MM.1S (cell line): ENCODE measurements at regions not wholly inside any gene's neighbourhood (a gene's known extent, or its start where the extent isn't known, plus 50 kb on each side); places are given as distances from the start of the nearest gene placed in this dataset.

ENCODE experiments used
- DNase-seq: peaks from one replicate; pipeline ENCODE4 v3.0.0-alpha.2; 2015
- H2AFZ ChIP-seq: fragments of 300-600 bp; sonication (generic); 2 replicates; pipeline ENCODE4 v1.6.0; 2016; ENCODE audit warnings: antibody characterized with exemption, low read length
- H3F3A ChIP-seq: fragments of 300-600 bp; sonication (generic); 2 replicates; pipeline ENCODE4 v1.6.1; 2016; ENCODE audit warnings: mild to moderate bottlenecking, antibody characterized with exemption, low read length, moderate library complexity, mixed read lengths; ENCODE audit not compliant: insufficient read depth
- H3K27ac ChIP-seq: fragments of 300-600 bp; sonication (generic); 2 replicates; pipeline ENCODE4 v1.5.1; 2016; ENCODE audit warnings: mild to moderate bottlenecking, low read length
- H3K27me3 ChIP-seq: fragments of 300-600 bp; sonication (generic); replicated peaks from 2 replicates; pipeline ENCODE4 v1.6.0; 2016; ENCODE audit warnings: low read length; ENCODE audit not compliant: insufficient read depth
- H3K36me3 ChIP-seq: fragments of 300-600 bp; sonication (generic); replicated peaks from 2 replicates; pipeline ENCODE4 v1.6.1; 2016; ENCODE audit warnings: mild to moderate bottlenecking, low read length, mixed read lengths; ENCODE audit not compliant: insufficient read depth
- H3K4me1 ChIP-seq: fragments of 300-600 bp; sonication (generic); 2 replicates; pipeline ENCODE4 v1.6.1; 2016; ENCODE audit warnings: low read length, mixed read lengths
- H3K4me2 ChIP-seq: fragments of 300-600 bp; sonication (generic); 2 replicates; pipeline ENCODE4 v1.6.0; 2016; ENCODE audit warnings: low read depth, low read length
- H3K4me3 ChIP-seq: fragments of 300-600 bp; sonication (generic); 2 replicates; pipeline ENCODE4 v1.5.1; 2016; ENCODE audit warnings: low read length, mixed read lengths
- H3K79me2 ChIP-seq: fragments of 300-600 bp; sonication (generic); 2 replicates; pipeline ENCODE4 v1.6.1; 2016; ENCODE audit warnings: mixed run types, low read length, mixed read lengths
- H3K9ac ChIP-seq: fragments of 300-600 bp; sonication (generic); 2 replicates; pipeline ENCODE4 v1.6.1; 2016; ENCODE audit warnings: low read length, mixed read lengths
- H3K9me2 ChIP-seq: fragments of 300-600 bp; sonication (generic); replicated peaks from 2 replicates; pipeline ENCODE4 v1.6.1; 2016; ENCODE audit warnings: mild to moderate bottlenecking, low read length, mixed read lengths; ENCODE audit not compliant: insufficient read depth
- H3K9me3 ChIP-seq: fragments of 300-600 bp; sonication (generic); replicated peaks from 2 replicates; pipeline ENCODE4 v1.6.1; 2016; ENCODE audit warnings: mild to moderate bottlenecking, low read length, mixed read lengths; ENCODE audit not compliant: insufficient read depth
- H4K20me1 ChIP-seq: fragments of 300-600 bp; sonication (generic); 2 replicates; pipeline ENCODE4 v1.6.1; 2016; ENCODE audit warnings: mild to moderate bottlenecking, low read length, moderate library complexity, mixed read lengths; ENCODE audit not compliant: insufficient read depth
- EZH2 ChIP-seq: fragments of 300-600 bp; sonication (generic); optimal IDR thresholded peaks from 2 replicates; pipeline ENCODE3; 2017; ENCODE audit warnings: low read depth, mild to moderate bottlenecking, antibody characterized with exemption, low read length, mixed read lengths
- EZH2phosphoT487 ChIP-seq: fragments of 300-600 bp; sonication (generic); IDR thresholded peaks from 2 replicates; pipeline ENCODE4 v1.6.1; 2018; ENCODE audit warnings: antibody characterized with exemption, low read length
- TF ChIP-seq, protein P1 (sequence below): fragments of 300-600 bp; sonication (generic); IDR thresholded peaks from 2 replicates; pipeline ENCODE4 v1.5.1; 2016; ENCODE audit warnings: antibody characterized with exemption, low read length, mixed read lengths

DNA sequence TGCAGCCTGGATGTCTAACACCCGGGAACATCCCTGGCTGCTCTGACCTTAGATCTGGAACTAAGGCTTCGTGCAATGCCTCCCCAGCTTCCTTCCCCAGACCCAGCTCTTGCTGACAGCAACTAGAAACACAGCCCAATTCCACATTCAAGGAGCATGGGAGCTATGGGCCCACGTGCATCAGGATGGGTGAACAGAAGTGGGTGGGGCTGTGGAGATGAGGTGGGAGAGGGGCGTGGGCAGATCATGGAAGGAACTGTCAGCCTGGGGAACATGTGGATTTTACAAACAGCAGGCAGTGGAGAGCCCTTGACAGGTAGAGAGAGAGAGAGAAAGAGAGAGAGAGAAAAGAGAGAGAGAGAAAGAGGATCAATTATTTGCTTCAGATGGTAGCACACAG, 231.6 kb downstream of the MATN1 start:
- Histone ChIP-seq H4K20me1 (no peaks in the 10 kb centered on the region), H3K9me3 (no peaks in the 10 kb centered on the region), H3K27me3 (peaks cover 50% of the 10 kb centered on the region), H3K9ac (no peak overlapping the region), H3K4me3 (no peak overlapping the region), H3K27ac (no peak overlapping the region), H3K4me1 (no peaks in the 10 kb centered on the region), H3K36me3 (no peaks in the 10 kb centered on the region), H2AFZ (no peak overlapping the region), H3F3A (no peaks in the 10 kb centered on the region), H3K4me2 (no peak overlapping the region), H3K9me2 (no peaks in the 10 kb centered on the region), H3K79me2 (no peaks in the 10 kb centered on the region)
- TF ChIP-seq EZH2phosphoT487 (no peak), EZH2 (no peak)
- DNase-seq = no peak

DNA sequence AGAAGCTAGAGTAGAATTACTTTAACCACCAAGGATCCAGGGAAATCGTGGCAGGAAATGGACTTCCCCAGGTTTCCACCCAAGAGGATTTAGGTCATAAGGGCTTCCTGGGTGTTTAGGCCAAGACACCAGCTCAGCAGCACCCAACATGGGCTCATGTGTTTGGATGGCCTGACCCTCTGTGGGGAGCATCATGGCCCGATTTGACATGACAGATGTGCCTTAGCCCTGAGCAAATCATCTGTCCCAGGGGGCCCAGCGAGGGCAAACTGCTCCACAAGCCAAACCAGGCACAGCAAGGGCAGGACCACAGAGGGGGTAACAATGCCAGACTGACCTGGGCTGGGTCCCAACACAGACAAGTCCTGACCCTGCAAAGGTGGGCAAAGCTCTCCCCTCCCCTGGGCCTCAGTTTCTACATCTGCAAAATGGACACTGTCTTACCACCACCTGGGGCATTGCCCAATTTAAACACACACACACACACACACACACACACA, 232.8 kb downstream of the MATN1 start:
- no peaks in the 10 kb centered on the region for H3F3A ChIP-seq
- DNase-seq = no peak
- H3K4me1 ChIP-seq = no peaks in the 10 kb centered on the region
- H3K36me3 ChIP-seq = no peaks in the 10 kb centered on the region
- H3K9ac ChIP-seq = no peak overlapping the region
- no peak overlapping the region for H3K4me3 ChIP-seq
- H3K9me2 ChIP-seq = no peaks in the 10 kb centered on the region
- H2AFZ ChIP-seq = no peak overlapping the region
- H3K27ac ChIP-seq = no peak overlapping the region
- no peak overlapping the region for H3K4me2 ChIP-seq
- H3K27me3 ChIP-seq = peaks cover 61% of the 10 kb centered on the region
- no peaks in the 10 kb centered on the region for H3K9me3 ChIP-seq
- H3K79me2 ChIP-seq = no peaks in the 10 kb centered on the region
- H4K20me1 ChIP-seq = no peaks in the 10 kb centered on the region
- TF ChIP-seq, protein P1, sequence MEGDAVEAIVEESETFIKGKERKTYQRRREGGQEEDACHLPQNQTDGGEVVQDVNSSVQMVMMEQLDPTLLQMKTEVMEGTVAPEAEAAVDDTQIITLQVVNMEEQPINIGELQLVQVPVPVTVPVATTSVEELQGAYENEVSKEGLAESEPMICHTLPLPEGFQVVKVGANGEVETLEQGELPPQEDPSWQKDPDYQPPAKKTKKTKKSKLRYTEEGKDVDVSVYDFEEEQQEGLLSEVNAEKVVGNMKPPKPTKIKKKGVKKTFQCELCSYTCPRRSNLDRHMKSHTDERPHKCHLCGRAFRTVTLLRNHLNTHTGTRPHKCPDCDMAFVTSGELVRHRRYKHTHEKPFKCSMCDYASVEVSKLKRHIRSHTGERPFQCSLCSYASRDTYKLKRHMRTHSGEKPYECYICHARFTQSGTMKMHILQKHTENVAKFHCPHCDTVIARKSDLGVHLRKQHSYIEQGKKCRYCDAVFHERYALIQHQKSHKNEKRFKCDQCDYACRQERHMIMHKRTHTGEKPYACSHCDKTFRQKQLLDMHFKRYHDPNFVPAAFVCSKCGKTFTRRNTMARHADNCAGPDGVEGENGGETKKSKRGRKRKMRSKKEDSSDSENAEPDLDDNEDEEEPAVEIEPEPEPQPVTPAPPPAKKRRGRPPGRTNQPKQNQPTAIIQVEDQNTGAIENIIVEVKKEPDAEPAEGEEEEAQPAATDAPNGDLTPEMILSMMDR = no peak
- TF ChIP-seq EZH2phosphoT487 (no peak), EZH2 (no peak)

DNA sequence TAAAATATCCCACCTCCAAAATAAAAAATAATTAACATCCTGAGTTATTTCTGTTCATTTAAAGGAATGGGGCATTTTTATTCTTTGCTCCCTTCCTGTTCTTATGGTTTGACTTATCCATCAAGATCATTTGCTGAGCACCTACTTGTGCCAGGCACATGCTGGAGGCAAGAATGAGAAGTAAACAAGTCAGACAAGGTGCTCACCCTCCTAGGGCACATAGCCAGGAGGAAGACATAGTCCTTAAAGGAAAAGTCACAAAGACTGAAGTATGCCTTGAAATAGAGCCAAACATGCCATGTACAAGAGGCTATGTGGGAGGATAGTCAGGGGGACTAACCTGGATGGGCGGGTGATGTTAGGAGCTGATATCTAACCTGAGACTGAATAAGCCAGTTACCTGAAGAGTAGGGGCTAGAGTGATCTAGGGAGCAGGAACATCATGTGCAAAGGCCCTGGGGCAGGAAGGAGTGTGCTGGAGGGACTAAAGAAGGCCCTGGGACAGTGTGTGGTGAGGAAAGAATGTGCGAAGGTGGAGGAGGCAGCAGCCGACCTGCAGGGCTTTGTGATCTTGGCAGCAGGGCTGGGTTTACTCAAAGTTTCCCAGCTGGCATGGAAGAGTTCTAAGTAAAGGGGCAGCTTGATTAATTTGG, 233.5 kb downstream of the MATN1 start:
- H3K4me1 ChIP-seq = no peaks in the 10 kb centered on the region
- H3K9me3 ChIP-seq = no peaks in the 10 kb centered on the region
- H3K9me2 ChIP-seq = no peaks in the 10 kb centered on the region
- TF ChIP-seq, protein P1 = no peak
- TF ChIP-seq EZH2 (no peak), EZH2phosphoT487 (no peak)
- H3K9ac ChIP-seq = no peak overlapping the region
- H3K27ac ChIP-seq = no peak overlapping the region
- no peak for DNase-seq
- no peaks in the 10 kb centered on the region for H3K79me2 ChIP-seq
- H3K4me3 ChIP-seq = no peak overlapping the region
- peaks cover 67% of the 10 kb centered on the region for H3K27me3 ChIP-seq
- H4K20me1 ChIP-seq = no peaks in the 10 kb centered on the region
- H2AFZ ChIP-seq = no peak overlapping the region
- no peaks in the 10 kb centered on the region for H3F3A ChIP-seq
- H3K36me3 ChIP-seq = no peaks in the 10 kb centered on the region
- no peak overlapping the region for H3K4me2 ChIP-seq

DNA sequence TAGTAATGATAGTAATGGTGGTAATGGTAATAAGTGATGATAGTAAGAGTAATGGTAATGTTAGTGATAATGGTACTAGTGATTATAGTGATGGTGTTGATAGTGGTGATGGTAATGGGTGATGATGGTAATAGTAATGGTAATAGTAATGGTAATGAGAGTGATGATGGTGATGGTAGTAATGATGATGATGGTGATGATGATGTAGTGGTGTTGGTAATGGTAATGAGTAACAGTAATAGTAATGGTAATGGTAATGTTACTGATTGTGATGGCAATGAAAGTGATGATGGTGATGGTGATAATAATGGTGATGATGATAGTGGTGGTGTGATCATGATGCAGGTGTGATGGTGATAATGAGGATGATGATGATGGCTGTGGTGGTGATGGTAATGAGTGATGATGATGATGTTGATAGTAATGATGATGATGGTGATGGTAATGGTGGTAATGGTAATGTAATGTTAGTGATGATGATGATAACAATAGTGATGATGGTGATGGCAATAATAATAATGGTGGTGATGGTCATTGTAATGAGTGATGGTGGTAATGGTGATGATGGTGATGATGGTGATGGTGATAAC, 235.0 kb downstream of the MATN1 start:
- Histone ChIP-seq H3K27ac (no peak overlapping the region), H3K9me3 (no peaks in the 10 kb centered on the region), H3K4me1 (no peaks in the 10 kb centered on the region), H3K36me3 (no peaks in the 10 kb centered on the region), H3K9ac (no peak overlapping the region), H3K4me3 (no peak overlapping the region), H3K9me2 (no peaks in the 10 kb centered on the region), H3F3A (no peaks in the 10 kb centered on the region), H2AFZ (no peak overlapping the region), H3K79me2 (no peaks in the 10 kb centered on the region), H4K20me1 (no peaks in the 10 kb centered on the region), H3K27me3 (peaks cover 69% of the 10 kb centered on the region), H3K4me2 (no peak overlapping the region)
- DNase-seq = no peak
- TF ChIP-seq EZH2 = no peak
- no peak for TF ChIP-seq EZH2phosphoT487
- TF ChIP-seq, protein P1 = no peak
